Tibial nerve (tissue), 3 donors: ENCODE measurements at regions not wholly inside any gene's neighbourhood (a gene's known extent, or its start where the extent isn't known, plus 50 kb on each side); places are given as distances from the start of the nearest gene placed in this dataset.

Experiments used
- CTCF ChIP-seq, 5 experiments: fragments of 200-600 bp in 3 of 5; fragments of 450-650 bp in 2 of 5; sonication (generic) in 3 of 5; IDR thresholded peaks; one replicate each; pipeline ENCODE4 v1.5.1; 2016 to 2019; ENCODE audit warnings: antibody characterized with exemption in 5 of 5, mild to moderate bottlenecking in 3 of 5, moderate library complexity in 2 of 5
- POLR2A ChIP-seq, 2 donors: fragments of 450-650 bp; IDR thresholded peaks; one replicate each; pipeline ENCODE4 v1.6.1; 2017; ENCODE audit warnings: antibody characterized with exemption in 2 of 2, mild to moderate bottlenecking in 2 of 2, moderate library complexity in 2 of 2

GRCh38 chr13:88883741-88884140 lies 1212.6 kb downstream of the SLITRK5 start:
- TF ChIP-seq CTCF (IDR thresholded peaks at IDR 0.05) (no peak), POLR2A (IDR thresholded peaks at IDR 0.05) (no peak)
